ENCODE measurements at regions not wholly inside any gene's neighbourhood (a gene's known extent, or its start where the extent isn't known, plus 50 kb on each side); places are given as distances from the start of the nearest gene placed in this dataset.

GRCh38 chr5:173793648-173794548, 94.3 kb upstream of the CPEB4 start:
- ATAC-seq (no peak), DNase-seq (ENCODE audit: low spot score) (no peak)
- H3K27me3 Mint-ChIP-seq (ENCODE audit: low read depth) = no peaks in the 10 kb centered on the region; the same call in 1 of the 2 replicates
- TF ChIP-seq AR (CRISPR knock-in tag; IDR thresholded peaks at IDR 0.05) (no peak), GABPB1 (CRISPR knock-in tag; IDR thresholded peaks at IDR 0.05) (no peak), ZNF263 (CRISPR knock-in tag; IDR thresholded peaks at IDR 0.05; ENCODE audit: low read depth) (no peak)
- no peaks in the 10 kb centered on the region for H3K36me3 Mint-ChIP-seq
- CTCF ChIA-PET = no interaction called here
- H3K9me3 Mint-ChIP-seq = no peaks in the 10 kb centered on the region
- no peak overlapping the region for H3K27ac Mint-ChIP-seq
- POLR2A ChIA-PET = no interaction called here
- H3K4me3 Mint-ChIP-seq = no peak overlapping the region
- peaks cover 17% of the 10 kb centered on the region for H3K4me1 Mint-ChIP-seq

- TF ChIP-seq NR1H2 (CRISPR knock-in tag; IDR thresholded peaks at IDR 0.05) = no peak
- no peak for TF ChIP-seq ATF1 (CRISPR knock-in tag; IDR thresholded peaks at IDR 0.05)
- TF ChIP-seq EMX1 (CRISPR knock-in tag; IDR thresholded peaks at IDR 0.05) = no peak
- no peak for TF ChIP-seq ZNF532 (CRISPR knock-in tag; IDR thresholded peaks at IDR 0.05; ENCODE audit: borderline replicate concordance)
- TF ChIP-seq JUN (CRISPR knock-in tag; IDR thresholded peaks at IDR 0.05) = no peak
- no peak for TF ChIP-seq HMGA2 (CRISPR knock-in tag; IDR thresholded peaks at IDR 0.05)
- no peak for TF ChIP-seq FOXP4 (CRISPR knock-in tag; IDR thresholded peaks at IDR 0.05)
- TF ChIP-seq HMGXB4 (CRISPR knock-in tag; IDR thresholded peaks at IDR 0.05) = no peak
- TF ChIP-seq ESRRA (CRISPR knock-in tag; IDR thresholded peaks at IDR 0.05; ENCODE audit: borderline replicate concordance) = no peak
- no peak for TF ChIP-seq ZNF671 (CRISPR knock-in tag; IDR thresholded peaks at IDR 0.05)
- Mint-ChIP-seq H3K4me3 (no peak overlapping the region), H3K9me3 (no peaks in the 10 kb centered on the region), H3K27me3 (ENCODE audit: low read depth) (no peaks in the 10 kb centered on the region), H3K36me3 (no peaks in the 10 kb centered on the region), H3K27ac (no peak overlapping the region), H3K4me1 (peaks cover 17% of the 10 kb centered on the region)
- CTCF ChIA-PET = no interaction called here
- ATAC-seq (no peak), DNase-seq (ENCODE audit: low spot score) (no peak)
- POLR2A ChIA-PET = interaction anchor here (0.7 kb wide), 1 partner anchor 10 kb away, joined by 3 read pairs; no protein-coding TSS in a partner anchor
These were observed 93.2 kb upstream of the CPEB4 start for GRCh38 chr5:173794901-173795416.

Data from WTC11 (cell line).